NCI-H345 treated with DMSO at 0.1 percent for 48 hours (cell line): ENCODE measurements at regions not wholly inside any gene's neighbourhood (a gene's known extent, or its start where the extent isn't known, plus 50 kb on each side); places are given as distances from the start of the nearest gene placed in this dataset.

Experiments used
- DNase-seq: peaks from one replicate; lab custom pipeline; 2025; ENCODE audit not compliant: unreplicated experiment; lab: John Stamatoyannopoulos, UW

DNA sequence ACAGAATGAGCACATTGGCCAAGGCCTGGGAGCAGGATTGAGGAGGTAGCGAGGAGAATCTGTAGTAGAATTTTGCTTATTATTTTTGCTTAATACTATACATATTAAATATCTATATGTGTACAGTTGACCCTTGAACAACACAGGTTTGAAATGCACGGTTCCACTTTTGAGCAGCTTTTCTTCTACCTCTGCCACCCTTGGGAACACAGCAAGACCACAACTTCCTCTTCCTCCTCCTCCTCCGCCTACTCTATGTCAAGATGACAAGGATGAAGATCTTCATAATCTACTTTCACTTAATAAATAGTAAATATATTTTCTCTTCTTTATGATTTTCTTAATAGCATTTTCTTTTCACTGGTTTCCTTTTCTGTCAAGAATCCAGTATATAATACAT lies 541.4 kb downstream of the KCTD16 start:
- no peak for DNase-seq

DNA sequence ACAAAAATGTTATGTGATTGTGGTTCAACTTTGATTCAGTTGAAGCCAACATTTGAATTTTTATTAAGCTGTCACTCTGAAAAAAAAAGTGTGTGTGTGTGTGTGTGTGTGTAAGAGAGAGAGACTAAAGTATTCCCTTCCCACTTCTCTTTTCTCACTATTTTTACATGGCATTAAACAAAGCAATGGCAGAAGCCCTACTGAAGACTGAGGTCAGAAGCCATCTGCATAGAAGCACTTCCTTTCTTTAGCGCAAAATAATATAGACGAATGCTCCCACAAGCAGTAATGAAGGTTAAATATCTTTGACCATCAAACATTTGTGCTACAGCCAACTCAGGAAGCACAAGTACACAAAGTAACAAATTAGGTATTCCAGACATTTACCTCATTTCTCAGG lies 540.5 kb downstream of the KCTD16 start:
- no peak for DNase-seq

DNA sequence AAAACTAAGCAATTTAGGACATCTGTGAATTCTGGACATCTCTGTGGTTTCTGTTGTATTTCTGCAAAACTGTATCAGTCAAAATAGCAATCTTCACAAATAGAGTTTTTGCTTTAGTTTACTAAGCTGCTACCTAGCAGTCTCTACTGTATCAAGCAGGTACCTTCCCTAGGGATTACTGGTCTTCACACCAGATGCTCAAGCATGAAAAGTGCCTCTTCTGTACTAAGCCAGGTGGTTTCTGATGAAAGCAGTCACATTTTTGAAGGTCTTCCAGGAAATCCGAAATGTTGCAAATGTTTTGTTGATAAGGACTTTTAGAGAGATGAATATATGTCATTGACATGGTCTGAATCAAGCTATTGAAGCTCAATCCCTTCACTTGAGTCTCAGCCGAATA lies 540.0 kb downstream of the KCTD16 start:
- peak; percentile 14 for DNase-seq

DNA sequence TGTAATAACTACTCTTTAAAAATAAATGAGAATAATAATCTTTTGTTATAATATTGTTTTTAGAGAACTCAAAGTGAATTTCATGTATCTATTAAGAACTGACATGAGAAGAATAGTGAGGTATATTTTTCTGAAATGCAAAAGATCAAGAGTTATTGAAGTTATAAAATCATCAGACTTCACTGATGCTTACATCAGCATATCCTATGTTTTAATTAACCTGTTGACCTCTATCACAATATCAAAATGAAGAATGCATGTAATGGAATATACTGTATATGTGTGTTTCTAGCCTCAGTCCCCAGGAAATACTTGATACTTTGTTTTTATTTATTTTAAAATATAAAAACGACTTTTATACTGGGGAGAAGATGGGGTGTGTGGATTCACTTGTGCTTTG lies 533.1 kb downstream of the KCTD16 start:
- no peak for DNase-seq

DNA sequence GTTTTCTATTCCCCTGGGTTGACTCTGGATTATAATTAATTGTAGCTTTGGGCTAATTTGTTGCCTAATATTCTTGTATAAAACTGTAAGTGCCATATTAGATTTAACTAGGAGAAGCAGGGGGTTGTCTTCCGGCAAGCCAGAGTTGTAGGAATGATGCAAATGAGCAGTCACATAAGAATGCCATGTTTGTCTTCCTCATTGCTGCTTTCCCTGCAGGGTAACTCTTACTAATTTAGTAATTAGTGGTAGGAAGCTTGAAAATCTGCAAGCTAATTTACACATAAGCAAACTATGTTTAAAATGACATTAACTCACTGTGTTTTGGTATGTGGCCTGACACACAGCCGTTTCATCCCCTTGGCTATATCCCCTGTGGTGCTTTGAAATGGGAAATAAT lies 527.8 kb downstream of the KCTD16 start:
- DNase-seq = no peak

DNA sequence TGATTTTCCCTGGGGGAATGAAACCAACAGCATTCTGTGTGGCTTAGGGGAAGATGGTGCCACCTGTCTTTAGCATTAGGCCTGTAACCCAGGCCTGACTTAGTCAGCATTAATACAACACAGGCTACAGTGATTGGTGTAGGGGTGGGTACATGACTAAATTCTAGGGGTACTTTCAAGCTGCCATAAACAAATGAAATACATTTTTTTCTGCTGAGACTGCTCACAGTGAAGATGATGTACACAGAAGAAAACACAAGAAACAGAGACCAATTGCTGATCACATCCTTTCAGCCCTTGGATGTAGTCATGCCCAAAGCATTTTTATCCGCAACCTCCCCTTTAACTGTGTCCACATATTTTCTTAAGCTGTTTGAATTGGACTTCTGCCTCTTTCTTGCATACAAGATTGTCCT lies 527.2 kb downstream of the KCTD16 start:
- no peak for DNase-seq

DNA sequence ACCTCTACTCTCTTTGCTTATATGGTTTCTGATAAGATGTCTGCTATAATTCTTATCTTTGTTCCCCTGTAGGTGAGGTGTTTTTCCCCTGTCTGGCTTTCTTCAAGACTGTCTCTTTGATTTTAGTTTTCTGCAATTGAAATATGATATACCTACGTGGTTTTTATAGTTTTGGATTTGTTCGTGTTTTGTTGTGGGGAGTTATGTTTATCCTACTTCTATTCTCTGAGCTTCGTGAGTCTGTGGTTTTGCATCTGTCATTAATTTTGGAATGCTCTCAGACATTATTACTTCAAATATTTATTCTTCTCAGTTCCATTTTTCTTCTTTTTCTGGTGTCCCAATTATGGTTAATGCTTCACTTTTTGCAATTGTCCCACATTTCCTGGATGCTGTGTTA lies 521.3 kb downstream of the KCTD16 start:
- no peak for DNase-seq

DNA sequence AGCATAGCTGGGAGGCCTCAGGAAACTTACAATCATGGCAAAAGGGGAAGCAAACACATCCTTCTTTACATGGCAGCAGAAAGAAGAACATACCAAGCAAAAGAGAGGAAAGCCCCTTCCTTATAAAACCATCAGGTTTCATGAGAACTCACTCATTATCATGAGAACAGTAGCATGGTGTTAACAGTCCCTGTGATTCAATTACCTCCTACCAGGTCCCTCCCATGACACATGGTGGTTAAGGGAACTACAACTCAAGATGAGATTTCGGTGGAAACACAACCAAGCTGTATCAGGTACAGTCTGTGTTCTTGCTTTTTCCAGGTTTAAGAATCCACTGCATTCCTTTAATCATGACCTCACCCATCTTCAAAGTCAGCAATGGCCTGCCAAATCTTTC lies 514.2 kb downstream of the KCTD16 start:
- no peak for DNase-seq

DNA sequence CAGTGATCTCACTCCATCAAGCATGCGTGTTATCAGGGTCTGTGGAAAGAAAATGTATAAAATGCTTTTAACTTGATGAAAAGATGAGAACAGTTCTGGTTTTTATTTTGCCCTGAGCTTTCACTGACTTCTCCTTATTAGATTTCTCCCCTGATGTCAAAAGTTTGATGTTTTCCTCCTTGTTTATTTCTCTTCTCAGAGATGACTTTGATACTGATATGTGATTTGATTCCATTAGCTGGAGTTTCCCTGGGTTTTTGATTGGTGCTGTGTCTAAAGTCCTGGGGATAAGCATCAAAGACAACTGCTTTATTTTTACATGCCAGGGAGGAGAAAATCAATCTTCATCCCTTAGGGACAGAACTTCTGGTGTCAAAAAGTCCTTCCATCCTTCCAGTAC lies 510.0 kb downstream of the KCTD16 start:
- no peak for DNase-seq

DNA sequence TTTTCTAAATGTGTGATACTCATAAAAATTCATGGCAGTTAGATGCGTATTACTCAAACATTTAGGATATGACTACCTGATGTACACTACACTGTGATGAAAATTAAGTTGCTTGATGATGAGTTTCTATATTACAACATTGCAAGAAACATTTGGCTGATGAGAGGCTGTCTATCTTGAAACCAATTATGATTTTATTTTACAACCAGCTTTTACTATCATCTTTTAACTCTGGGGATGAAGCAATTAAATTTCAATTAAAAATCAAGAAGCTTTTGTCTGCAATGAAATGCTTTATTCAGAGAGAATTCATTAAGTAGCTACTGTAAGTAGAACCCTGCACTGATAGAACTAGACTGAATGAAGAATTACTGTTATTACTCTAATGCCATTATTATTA lies 500.4 kb downstream of the KCTD16 start:
- DNase-seq = no peak

DNA sequence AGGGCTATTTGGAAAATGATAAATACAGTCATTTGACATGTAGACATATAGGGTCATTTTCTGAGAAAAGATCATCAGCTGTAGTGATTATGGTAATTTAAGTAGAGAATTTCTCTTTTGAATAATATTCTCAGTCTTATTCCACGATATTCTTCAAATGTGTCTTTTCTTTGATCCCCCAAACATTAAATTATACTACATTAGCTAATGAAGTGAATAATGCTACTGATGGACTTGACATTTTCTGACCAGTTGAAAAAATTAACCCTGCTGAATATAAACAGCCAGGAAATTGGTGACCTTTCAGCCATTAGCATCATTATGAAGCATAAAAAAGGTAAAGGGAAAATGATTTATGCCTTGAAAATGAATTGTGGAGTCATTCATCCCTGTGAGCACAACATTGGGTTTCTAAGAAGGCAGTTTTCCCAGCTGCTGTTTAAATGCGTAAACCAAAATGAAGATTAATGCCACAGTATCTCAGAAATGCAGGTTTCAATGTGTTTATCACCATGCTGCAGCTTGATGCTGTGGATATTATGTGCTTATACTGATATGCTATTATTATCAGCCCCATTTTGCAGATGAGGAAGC lies 489.1 kb downstream of the KCTD16 start:
- DNase-seq = no peak

DNA sequence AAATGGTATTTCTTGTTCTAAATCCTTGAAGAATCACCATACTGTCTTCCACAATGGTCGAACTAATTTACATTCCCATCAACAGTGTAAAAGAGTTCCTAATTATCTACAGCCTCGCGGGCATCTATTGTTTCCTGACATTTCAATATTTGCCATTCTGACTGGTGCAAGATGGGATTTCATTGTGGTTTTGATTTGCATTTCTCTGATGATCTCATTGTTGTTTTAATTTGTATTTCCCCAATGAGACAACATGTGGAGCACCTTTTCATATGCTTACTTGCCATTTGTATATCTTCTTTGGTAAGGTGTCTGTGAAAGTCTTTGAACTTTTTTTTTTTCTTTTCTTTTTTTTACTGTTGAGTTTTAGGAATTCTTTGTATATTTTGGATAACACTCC lies 473.6 kb downstream of the KCTD16 start:
- no peak for DNase-seq

DNA sequence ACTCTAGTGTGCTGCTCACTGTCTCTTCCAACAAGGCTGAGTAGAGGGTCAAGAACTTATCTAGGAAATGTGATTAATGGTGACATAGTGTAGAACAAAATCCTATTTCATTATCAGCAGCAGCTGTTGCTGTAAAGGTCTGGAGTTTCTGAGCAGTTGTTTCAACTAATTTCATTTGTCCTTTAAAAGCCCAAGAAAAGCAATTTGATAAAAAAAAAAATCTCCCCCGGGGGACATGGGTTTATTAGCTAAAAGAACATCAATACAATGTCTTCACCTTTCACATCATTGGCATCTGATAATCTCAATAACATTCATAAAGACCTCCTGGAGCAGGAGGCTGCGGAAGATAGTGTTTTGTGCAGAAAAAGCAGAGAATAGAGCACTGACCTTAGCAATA lies 468.1 kb downstream of the KCTD16 start:
- DNase-seq = no peak

DNA sequence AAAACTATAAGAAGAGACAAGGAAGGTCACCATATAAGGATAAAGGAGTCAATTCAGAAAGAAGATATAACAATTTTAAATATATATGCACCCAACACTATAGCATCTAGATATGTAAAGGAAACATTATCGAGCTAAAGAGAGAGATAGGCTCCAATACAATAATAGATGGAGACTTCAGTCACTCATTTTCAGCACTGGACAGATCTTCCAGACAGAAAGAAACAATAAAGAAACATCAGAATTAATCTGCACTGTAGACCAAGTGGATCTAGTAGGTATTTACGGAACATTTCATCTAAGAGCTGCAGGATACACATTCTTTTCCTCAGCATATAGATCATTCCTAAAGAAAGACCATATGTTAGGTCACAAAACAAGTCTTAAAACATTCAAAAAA lies 463.5 kb downstream of the KCTD16 start:
- DNase-seq = no peak

DNA sequence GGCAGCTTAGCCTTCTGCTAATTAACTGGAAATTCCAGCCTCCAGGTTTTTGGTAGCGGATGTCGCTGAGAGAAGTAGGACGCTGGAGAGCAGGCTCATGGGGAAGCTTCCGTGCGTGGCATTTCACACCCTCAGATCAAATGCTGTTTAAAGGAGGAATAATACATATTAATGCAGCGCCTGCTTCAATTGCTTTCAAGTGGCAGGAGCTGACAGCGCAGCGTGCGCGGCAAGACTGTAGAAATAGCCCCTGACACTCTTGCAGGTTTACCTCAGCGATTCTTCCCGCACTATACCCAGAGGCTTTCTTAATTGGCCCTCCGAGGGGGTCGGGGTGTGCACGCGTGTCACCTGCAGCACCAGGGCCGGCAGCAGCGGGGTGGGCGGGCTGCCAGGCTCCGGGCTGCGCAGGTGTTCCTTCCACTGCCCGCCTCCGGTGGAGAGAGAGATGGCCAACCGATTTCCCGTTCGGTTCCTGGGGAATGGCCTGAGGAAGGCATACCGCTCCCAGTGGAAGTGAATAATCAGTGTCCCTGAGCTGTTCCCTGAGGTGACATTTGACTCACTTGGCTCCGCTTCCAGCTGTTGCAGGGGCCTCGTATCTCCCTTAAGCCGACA lies 427.9 kb downstream of the KCTD16 start:
- DNase-seq = peak; percentile 86

DNA sequence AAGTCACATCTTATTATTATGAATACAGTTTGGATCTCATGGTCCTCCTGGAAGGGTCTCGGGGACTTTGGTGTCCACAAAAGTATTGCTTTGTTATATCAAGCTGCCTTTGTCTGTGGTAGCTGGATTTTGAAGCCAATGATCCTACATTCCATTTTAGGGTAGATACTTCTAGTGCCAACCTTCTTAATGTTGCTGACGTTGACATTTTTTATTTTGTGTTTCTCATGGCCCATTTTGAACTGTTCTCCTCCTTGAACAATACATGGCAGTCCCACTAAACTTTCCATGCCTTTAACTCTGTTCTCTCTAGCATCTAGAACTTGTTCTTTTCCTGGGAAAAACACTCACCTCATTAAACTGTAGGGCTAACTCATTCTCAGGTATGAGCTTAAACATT lies 425.8 kb downstream of the KCTD16 start:
- no peak for DNase-seq

DNA sequence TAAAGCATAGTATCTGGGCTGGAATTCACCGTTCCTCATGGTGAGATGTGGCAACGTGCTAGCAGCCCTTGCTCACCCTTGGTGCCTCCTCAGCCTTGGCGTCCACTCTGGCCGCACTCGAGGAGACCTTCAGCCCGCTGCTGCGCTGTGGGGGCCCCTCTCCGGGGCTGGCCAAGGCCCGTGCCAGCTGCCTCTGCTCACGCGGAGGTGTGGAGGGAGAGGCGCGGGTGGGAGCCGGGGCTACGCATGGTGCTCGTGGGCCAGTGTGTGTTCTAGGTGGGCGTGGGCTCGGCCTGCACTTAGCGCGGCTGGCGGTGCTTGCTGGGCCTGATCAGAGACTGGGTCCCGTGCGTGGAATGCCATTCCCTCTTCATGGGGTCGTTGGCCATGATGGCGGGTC lies 424.2 kb downstream of the KCTD16 start:
- no peak for DNase-seq

DNA sequence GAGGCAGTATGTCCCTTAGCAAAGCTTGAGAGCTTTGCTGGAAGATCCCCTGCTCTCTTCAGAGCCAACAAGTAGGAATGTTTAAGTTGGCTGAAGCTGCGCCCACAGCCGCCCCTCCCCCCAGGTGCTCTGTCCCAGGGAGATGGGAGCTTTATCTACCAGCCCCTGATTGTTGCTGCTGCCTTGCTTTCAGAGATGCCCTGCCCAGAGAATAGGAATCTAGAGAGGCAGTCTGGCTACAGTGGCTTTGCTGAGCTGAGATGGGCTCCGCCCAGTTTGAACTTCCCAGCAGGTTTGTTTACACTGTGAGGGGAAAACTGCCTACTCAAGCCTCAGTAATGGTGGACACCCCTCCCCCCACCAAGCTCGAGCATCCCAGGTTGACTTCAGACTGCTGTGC lies 423.6 kb downstream of the KCTD16 start:
- DNase-seq = peak; percentile 13

DNA sequence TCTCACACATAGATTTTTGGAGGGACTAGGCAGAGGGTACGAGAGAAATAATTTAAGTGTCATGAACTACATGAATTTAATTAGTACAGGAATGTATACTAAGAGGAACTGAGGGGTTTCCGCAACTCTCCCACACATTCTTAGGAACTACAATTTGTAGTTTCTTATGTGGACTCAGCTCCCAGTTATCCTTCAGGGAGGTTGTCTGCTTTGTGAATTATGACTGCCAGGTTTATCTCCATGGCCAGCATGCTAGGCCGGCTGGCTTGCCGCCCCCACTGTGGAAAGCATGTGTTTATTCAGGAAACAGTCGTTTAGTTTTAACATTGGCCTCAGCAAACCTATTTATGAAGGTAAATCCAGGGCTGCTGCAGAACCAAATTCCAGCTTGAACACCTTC lies 415.0 kb downstream of the KCTD16 start:
- DNase-seq = peak; percentile 12

DNA sequence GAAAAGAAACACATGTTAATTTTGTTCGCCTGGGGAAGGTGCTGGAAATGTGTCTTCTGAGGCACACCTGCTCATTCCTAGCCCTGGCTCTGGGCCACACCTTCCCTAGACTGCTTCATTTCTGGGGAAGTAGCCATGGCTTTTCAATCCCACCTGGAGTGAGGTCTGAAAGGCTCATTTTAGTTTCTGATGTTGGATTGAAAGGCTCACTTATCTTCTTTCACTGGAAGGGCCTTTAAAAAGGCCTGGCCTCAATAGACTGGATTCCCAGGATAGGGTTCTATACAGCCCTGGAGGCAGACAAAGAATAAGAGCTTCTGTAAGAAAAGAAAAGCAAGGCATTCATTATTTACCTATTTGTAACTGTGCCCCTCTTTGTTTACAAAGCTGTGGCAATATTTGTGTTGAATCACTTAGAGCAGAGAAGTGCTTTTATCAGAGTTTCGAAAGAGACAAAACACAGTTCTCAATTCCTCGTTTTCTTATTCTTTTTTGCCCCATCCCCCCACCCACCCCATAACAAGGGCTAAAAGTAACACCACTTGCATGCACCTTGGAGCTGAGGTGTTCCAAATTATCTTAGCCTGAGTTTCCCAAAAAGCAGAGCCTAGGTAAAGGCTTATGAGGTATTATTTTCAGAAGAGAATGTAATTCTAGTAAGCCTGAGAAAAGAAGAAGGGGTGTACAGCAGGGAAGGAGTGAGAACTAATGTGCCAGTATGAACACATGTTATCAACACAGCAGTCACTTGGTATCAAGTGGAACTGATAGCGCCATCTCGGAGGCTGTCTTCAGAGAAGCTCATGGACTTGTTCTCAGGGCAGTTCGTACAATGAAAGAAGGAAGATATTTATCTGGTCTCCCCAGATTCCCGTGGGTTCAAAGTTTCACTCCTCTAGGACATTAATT lies 413.1 kb downstream of the KCTD16 start:
- DNase-seq = peak; percentile 99

DNA sequence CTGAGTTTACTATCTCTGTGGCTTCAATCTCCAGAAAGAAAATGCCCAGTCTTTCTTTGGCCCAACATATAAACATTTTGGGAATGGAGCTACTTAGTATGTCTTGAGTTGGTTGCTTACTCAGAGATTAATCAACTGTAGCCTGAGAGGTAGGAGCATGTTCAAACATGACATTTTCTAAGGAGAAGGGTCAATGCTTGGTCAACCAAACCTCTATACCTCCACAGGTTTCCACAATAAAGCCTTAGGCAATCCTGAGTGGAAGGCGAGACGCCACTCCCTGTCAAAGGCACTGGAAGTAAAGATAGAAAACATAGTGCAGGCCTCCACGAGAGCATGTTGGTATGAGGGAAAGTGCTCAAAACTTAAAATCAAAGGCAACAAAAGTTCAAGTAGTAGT lies 411.4 kb downstream of the KCTD16 start:
- DNase-seq = no peak

DNA sequence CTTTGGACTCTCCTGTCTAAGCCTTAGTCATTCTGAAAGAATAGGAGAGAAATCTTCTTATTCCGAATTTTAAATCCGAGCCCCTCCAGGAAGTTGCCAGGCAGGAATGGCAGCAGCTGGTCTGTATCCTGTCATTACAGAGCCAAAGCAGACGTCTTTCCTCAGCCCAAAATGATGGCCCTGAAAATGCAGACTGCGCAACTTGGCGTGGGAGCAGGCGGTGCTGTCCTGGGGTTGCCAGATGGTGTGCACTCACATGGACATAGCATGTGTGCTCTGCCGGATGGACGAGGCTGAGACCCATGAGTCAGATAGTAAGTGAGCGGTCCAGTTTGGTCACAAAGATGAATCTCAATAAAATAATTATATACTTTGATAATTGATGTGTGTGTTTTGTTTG lies 410.4 kb downstream of the KCTD16 start:
- no peak for DNase-seq
